ENCODE measurements at regions not wholly inside any gene's neighbourhood (a gene's known extent, or its start where the extent isn't known, plus 50 kb on each side); places are given as distances from the start of the nearest gene placed in this dataset.

DNA sequence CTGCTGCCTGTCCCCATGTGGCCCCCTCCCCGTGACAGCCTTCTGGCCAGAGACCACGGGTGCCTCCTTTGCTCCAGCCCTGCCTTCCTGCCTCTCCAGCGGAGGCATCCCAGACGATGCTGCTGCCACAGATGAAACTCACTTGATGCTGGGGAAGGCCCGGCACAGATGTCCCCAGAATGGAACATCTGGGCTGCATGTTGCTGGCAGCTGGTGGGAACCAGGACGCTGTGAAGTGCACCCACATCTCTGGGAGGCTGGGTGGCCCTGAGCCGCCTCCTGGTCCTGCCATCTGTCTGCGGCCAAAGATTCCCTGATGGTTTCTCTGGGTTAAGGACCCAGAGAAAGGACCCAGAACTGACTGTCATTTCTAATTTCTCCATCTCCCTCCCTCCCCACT lies 51.9 kb upstream of the PTPRS start:
- no peak for DNase-seq (ENCODE audit: low spot score)

DNA sequence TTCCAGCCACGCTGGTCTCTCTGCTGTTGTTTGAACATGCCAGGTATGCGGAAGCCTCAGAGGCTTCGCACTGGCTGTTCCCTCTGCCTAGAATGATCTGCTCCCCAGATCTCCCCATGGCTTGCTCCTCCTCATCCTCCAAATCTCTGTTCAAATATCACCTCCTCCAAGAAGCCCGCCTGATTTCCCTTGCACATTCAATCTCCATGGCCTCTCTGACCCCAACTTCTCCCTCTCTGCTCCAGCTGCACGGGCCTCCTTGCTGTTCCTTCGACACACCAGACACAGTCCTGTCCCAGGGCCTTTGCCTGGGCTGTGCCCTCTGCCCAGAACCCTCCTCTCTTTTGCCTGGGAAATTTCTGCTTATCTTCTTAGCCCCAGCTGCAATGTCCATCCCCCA lies 52.5 kb upstream of the PTPRS start:
- DNase-seq (ENCODE audit: low spot score), result no peak

DNA sequence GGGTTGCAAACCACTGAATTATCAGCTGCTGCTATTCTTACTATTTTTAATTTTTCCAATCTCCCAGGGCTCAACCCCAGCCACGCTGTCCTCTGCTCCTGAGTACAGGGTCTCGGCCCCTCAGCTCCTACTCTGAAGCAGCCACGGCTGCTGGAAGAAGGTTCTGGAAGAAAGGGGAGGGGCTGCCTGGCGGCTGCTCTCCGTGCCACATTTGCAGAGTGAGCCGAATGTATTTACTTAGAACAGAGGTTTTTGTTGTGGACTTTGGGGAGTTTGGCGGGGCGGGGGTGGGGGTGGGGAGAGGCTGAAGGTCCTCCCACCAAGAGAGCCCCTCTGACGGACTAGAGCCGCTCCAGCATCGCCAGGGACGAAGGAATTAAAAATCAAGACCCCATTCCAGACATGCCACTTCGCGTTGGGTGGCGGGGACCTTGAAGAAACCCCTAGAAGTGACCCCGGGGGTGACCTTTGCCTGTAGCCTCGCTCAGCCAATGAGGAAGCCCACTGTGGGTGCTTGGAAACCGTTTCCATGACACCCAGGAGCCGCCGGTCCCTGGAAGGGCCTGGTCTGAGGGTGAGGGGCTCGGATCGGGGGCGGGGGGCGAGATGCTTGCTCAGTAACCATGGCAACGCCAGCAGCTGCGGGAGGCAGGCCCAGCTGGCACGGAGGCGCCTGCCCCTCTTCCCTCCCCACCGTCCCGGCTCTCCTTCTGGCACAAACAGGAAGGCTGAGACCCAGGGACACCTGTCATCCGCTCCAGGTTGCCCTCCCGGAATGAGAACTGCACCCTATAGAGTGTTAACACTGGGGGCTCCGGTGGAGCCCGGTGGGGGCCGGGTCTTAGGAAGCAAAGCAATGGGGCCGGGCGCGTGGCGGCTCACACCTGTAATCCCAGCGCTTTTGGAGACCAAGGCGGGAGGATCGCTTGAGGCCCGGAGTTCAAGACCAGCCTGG lies 54.2 kb upstream of the PTPRS start:
- DNase-seq (ENCODE audit: low spot score), result no peak

DNA sequence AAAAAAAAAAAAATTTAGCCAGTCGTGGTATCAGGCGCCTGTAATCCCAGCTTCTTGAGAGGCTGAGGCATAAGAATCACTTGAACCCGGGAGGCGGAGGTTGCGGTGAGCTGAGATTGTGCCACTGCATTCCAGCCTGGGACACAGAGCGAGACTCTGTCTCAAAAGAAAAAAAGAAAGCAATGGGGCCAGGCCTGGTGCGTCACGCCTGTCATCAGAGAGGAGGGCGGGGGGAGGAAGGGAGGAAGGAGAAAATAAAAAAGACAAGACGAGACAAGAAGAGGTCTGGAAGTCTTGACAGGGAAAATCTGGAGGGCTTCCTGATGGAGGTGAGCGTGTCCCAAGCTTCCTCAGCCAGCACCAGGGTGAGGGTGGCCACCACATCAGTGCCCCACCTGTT lies 54.9 kb upstream of the PTPRS start:
- no peak for DNase-seq (ENCODE audit: low spot score)

GRCh38 chr19:5396096-5396939 lies 55.7 kb upstream of the PTPRS start:
- no peak for DNase-seq (ENCODE audit: low spot score)

DNA sequence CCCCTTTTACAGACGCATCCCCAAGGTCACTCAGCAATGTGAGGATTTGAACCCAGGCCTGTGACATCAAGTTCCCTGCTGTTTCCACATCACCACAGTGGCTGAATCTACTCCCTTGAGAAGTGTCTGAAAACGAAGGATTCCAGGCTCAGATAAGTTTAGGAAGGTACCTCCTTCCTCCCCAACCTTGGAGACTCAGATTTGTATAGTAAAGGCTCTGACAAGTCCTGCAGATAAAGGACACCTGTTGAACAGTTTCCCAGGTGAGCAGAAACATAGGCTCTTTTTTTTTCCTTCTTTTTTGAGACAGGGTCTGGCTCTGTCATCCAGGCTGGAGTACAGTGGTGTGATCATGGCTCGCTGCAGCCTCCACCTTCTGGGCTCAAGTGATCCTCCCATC lies 56.4 kb upstream of the PTPRS start:
- DNase-seq (ENCODE audit: low spot score), result no peak

DNA sequence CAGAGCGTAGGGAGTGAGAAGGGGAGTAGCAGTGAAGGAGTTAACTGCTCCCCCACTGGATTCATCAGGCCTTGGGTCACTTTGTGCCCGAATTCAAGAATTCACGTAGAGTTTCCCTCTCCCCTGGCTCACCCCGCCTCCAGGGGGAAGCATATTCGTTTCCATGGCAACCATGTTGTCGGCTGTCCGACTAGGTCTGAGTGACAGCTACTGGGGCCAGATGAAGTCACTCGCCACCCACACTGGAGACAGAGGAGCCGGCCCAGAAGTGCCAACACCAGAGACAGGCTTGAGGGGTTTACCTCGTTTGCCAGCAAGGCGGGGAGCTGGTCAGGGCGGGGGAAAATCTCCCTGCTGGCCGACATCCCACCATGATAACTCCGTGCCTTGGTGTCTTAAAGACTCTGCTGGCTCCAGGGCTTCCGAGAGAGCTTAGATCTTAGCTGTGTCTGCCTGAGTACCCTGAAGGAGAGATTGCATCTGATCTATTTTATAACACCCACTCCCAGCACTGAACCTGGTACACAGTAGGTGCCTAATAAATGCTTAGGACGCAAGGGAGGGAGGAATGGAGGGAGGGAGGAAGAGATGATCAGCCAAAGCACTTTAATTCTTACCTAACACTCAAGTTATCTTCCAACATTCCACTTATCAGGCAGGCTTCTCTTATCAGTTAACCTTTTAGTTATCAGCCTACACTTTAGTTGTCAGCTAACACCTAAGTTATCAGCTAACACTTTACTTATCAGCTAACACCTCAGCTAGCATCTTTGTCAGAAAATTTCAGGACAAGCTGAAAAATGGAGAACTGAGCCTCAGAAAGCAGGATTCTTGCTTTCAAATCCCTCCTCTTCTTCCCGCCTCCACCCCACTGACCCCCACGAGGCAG lies 57.2 kb upstream of the ZNRF4 start:
- no peak for DNase-seq (ENCODE audit: low spot score)

- DNase-seq (ENCODE audit: low spot score), result no peak
Measured at GRCh38 chr19:5398693-5399057, 56.5 kb upstream of the ZNRF4 start.

- DNase-seq (ENCODE audit: low spot score), result peak; percentile 56
Measured at GRCh38 chr19:5403968-5404640, 51.1 kb upstream of the ZNRF4 start.
